HG03469 (cell line): ENCODE measurements at regions not wholly inside any gene's neighbourhood (a gene's known extent, or its start where the extent isn't known, plus 50 kb on each side); places are given as distances from the start of the nearest gene placed in this dataset.
A peak's percentile ranks its signal among the peaks of the same experiment; 100 is the strongest.

Experiments used
- ATAC-seq: cut with Tn5 transposase; IDR thresholded peaks from one replicate; pipeline ENCODE4 v1.9.1; 2021; ENCODE audit warnings: mild to moderate bottlenecking, moderate library complexity, moderate number of reproducible peaks; ENCODE audit not compliant: unreplicated experiment

GRCh38 chr18:27899893-27900292, 277.0 kb downstream of the CDH2 start:
- no peak for ATAC-seq

GRCh38 chr18:27894746-27895145, 282.2 kb downstream of the CDH2 start:
- ATAC-seq, result no peak

- ATAC-seq, result no peak
These were observed 289.0 kb downstream of the CDH2 start for GRCh38 chr18:27887711-27888495.

GRCh38 chr18:27887287-27887686, 289.6 kb downstream of the CDH2 start:
- ATAC-seq, result no peak

- no peak for ATAC-seq
These were observed 297.4 kb downstream of the CDH2 start for GRCh38 chr18:27879540-27879939.

GRCh38 chr18:27871726-27872125, 305.2 kb downstream of the CDH2 start:
- ATAC-seq, result no peak

GRCh38 chr18:27869735-27870134, 307.2 kb downstream of the CDH2 start:
- no peak for ATAC-seq

- no peak for ATAC-seq
These were observed 311.5 kb downstream of the CDH2 start for GRCh38 chr18:27865431-27865830.

GRCh38 chr18:27863780-27864430, 313.0 kb downstream of the CDH2 start:
- ATAC-seq, result no peak

- ATAC-seq, result no peak
These were observed 314.8 kb downstream of the CDH2 start for GRCh38 chr18:27862041-27862682.

- ATAC-seq, result no peak
These were observed 315.4 kb downstream of the CDH2 start for GRCh38 chr18:27861539-27861938.

GRCh38 chr18:27860701-27861107, 316.2 kb downstream of the CDH2 start:
- peak; percentile 42 for ATAC-seq

GRCh38 chr18:27860011-27860410, 316.9 kb downstream of the CDH2 start:
- ATAC-seq, result no peak

- ATAC-seq, result no peak
These were observed 320.1 kb downstream of the CDH2 start for GRCh38 chr18:27856820-27857219.

- ATAC-seq, result no peak
These were observed 321.4 kb downstream of the CDH2 start for GRCh38 chr18:27855486-27855885.

- no peak for ATAC-seq
These were observed 322.3 kb downstream of the CDH2 start for GRCh38 chr18:27854631-27855030.

GRCh38 chr18:27848336-27848735, 328.6 kb downstream of the CDH2 start:
- no peak for ATAC-seq

- no peak for ATAC-seq
These were observed 329.5 kb downstream of the CDH2 start for GRCh38 chr18:27847412-27847811.

- no peak for ATAC-seq
These were observed 331.0 kb downstream of the CDH2 start for GRCh38 chr18:27845897-27846296.

GRCh38 chr18:27843783-27844777, 332.9 kb downstream of the CDH2 start:
- ATAC-seq, result no peak

GRCh38 chr18:27839141-27839540, 337.8 kb downstream of the CDH2 start:
- ATAC-seq, result no peak
